Stimulated activated CD8-positive, alpha-beta memory T cell treated with anti-CD3 and anti-CD28 coated beads, Interleukin-2, amount 100 ng/mL, for 1 hour (primary cell): ENCODE measurements at regions not wholly inside any gene's neighbourhood (a gene's known extent, or its start where the extent isn't known, plus 50 kb on each side); places are given as distances from the start of the nearest gene placed in this dataset.

Source experiments
- DNase-seq, 2 donors: peaks; one replicate each; pipeline ENCODE4 v3.0.0-alpha.2; 2020; ENCODE audit warnings: low read depth in 2 of 2

DNA sequence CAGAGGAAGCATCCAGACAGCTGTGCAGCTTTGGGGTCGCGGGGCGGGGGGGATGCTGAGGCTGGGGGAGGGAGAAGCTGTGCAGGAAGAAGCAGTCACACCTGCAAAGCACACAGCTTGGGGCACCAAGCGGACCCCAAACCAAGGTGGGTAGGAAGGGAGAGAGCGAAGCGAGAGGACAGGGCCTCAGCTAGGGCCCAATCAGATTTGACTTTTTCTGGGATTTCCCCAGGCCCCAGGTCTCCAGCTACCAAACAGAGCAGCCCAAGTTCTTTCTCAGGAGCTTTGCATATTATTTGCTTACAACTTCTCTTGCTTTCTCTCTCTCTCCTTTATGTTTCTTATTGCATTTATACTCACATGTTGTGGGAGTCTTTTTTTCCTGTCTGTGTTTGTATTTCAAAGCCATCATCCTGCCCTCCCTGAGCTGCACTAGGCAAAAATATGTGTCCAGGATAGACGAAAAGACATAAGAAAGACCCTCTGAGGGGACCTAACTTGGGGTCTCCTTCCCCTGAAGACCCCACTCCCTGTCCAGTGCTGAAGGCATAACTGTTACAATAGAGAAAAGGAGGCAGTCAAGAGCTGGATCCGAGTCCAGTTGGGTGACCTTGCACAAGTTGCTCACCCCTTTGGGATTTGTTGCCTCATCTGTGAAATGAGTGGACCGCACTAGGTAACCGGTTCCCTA, 50.6 kb upstream of the SMNDC1 start:
- DNase-seq, result no peak

DNA sequence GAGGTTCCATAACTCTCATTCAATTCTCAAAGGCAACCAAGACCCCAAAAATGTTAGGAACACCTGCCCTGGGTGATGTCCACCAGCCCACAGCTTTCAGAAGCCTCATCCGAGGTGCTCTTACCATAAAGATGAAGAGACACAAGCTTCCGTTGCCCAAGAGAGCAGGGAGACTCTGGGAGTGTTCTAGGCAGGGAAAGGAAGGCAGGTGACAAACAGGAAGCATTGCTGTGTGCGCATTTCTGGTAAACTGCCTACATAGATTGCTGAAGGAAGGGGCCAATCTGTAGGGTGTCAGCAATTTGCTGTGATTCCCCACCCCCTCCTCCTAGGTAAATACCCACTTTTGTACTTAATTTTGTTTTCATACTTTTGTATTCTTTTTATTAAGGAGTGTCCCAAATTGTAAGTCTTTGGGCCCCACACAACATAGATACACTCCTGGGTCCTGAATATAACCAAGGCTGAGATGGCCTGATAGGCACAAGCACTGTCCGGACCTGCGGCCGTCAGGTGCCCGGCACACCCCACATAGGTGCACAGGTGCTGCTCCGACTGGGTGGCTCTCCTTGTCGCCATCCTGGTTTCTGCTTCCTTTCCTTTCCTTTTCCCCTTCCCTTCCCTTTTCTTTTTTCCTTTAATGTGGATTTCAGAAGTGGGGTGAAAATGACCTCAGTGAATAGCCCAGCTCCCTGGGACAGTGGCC, 51.4 kb upstream of the SMNDC1 start:
- DNase-seq, result no peak

DNA sequence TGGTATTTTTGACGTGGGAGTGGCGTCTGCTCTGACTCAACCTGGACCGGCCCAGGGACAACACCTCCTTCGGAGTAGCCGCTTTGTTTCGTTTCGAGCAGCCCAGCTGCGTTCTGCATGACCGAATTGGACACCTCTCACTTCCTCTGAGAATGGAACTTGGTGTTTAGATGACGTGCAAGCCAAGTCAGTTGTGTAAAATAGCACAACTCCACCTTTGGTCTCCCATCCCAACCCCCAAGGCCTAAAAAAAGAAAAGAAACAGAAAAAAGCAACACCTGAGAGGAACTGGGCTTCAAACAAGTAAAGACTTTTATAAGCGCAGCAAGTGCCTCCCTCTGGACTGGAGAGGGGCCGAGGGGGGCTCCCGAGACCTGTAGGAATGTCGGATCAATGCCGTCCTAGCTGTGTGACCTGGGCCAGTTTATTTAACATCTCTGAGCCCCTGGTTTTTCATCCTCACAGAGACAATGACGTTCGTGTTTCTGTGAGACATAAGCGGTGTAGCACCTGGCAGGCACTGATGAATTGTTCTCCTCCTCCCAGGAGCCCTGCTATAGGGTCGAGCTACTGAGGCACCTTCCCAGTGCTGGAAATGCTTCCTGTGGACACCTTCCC, 52.0 kb upstream of the SMNDC1 start:
- peak in 1 of 2 donors; percentile 17 for DNase-seq

DNA sequence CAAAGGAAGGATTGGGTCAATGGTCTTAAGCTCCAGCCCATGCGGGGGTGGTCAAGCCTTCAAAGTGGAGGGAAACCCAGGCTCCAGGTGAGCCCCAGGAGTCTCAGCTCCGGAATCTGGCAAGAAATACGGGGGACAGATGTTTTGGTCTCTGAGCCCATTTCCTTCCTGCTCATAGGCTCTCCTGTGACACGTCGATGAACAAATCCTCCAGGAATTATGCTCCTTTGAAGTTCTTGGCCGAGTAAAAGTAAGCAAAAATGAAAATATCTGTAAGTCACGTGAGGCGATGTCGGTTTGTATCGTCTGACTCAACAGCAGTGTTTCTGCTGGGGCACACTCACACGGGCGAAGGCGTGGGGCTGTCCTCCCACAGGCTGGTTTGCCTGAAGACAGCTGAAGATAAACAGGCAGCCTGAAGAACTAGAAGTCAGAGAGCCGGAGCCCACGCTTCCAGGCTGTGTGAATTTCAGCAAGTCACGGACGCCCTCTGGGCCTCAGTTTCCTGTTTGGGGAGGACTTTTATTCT, 52.6 kb upstream of the SMNDC1 start:
- no peak for DNase-seq

DNA sequence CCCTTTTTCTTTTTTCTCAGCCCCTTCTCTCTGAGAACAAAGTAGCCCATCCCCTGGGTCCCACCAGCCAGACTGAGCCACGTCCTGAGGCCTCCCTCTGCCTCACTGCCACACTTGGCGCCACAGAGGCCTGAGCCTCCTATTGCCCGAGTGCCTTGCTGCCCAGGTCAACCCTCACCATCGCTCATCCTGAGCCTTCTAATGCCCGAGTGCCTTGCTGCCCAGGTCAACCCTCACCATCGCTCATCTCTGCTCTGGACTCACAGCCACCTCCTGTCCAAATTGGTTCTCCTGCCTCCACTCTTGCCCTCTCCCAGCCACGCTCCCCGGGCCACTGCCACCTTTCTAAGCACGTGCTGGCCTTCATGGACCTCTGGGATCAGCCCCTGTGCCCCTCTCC, 53.2 kb upstream of the SMNDC1 start:
- DNase-seq, result no peak

DNA sequence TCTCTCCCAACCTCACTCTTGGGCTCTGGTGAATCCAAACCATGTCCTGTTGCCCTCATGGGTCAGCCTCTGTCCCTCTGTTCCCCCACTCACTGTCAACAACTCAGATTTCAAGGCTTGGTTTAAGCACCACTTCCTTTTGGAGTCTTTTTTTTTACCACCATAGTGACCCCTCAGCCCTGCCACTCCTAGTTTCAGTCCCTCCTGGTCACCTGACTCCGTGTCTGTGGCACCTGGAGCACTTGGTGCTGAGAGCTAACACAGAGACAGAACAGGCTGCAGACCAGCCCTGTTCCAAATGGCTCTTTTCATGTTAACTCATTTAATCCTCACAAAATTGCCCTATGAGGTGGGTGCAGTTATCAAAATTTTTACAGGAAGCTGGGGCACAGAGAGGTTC, 53.6 kb upstream of the SMNDC1 start:
- no peak for DNase-seq

DNA sequence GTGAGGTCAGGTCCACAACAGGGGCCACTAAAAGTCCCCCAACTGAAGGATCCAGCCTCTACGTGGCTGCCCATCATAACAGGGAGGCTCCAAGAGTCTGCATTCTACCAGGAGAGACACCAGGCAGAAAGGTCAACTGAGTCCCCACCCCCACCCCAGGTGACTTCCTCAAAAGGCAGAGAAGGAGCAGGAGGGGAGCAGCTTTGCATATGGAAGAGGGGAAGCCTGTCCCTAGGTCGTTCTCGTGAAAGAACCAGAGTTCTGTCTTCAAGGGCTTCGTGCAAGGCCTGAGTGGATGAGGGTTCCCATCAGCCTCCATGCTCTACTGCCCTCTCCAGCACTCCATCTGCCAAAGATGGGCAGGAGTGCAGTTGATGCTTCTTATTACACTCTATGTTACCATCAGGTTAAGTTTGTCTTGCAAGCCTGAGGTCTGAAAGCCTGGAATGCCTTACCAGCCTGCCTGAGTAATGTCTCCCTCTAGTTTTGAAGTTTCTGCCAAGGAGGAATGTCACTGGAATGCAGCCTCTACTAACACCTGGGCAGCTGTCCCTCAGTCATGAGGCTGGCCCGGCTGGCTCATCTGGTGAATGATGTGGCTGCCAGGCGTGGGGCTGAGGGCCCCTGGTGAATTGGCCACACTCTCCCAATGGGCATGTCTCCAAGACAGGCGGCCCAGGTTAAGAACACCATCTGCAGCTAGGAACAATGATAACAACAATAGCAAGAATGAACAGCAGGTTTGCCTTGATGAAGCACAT, 54.3 kb upstream of the SMNDC1 start:
- no peak for DNase-seq

DNA sequence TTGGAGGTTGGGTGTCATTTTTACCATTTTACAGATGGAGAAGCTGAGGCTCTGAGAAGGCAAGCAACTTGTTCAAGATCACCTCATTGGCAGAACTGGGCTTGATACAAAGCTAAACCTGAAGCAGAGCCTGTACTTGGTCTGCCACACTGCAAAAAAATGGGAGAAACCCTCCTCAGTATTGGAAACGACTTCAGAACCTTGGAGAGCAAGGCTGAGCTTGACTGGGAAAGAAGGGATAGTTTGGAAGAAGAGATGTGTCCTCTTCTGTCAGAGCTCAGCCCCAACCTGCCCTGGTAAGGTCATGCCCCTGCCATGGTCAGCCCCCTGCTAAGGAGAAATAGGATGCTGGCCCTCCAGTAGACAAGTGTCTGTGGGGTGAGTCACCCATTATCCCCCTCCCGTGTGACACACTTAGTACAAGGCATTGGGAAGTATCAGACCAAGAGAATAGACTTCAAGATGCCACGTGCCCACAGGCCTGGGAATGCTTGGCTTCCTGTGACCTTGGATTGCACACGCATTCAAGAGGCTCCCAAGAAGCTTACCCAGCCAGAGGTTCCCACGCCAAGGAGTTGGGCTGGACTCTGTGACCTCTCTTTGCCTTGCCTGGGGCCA, 56.2 kb upstream of the SMNDC1 start:
- DNase-seq, result no peak

DNA sequence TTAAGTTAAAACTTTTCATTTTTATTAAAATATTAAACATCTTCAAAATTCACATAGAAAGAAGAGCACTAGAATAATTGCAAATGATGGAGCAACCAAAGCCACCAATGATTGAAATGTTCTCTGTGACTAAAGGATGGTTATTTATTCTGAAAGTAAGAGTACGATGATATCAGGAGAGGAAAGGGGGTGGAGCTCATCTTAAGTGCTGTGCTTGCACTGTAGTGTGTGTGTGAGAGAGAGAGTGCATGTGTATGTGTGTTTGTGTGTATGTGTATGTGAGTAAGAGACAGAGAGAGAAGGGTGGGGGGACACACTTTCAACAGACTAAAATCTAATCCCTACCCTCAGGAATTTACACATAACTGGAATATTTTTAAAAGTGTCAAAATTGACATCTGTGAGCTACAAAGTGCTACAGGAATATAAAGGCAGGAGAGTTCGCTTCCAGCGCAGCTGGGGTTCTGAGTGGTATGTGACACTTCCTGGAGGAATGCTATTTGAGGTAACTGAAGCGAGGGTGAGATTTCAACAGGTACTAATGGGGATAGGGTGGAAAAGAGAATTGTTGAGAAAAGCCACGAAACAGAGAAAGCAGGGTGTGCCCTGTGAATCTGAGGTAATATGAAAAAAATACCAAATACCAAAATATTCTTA, 57.2 kb upstream of the SMNDC1 start:
- no peak for DNase-seq

DNA sequence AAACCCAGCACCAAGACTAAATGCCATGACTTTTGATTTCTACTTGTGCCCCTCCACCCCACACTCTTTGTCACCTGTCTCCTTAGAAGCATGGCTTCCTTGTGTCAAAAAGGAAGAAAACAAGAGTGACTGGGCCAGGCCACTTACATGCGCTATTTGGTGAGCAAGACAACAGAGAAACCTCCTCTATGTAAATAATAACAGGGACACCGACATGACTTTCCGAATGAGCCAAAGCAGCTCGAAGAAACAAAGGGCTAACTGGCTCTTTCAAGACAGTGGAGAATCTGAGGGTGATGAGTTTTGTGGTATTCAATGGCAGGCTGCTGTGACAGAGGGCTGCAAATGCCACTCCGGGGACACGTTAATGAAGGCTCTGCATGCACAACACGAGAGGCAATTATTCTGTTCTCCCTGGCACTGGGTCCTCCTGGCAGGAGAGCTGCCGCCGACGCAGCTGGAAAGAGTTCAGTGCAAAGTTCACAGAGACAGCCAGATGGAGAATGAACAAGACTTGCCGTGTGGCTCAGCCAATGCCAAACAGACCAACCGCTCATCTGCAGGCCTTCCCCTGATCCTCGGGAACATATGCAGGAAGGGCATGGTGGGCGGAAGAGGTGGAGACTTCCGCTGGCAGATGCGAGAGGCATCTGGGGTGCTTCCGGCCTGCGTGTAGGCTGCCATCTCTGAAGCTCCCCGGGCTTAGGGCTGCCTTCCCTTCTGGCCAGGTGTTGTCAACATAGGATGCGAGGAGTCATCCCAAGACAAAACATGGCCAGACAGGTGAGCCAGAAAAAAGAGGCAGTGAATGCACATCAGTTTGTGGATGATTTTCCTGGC, 59.1 kb upstream of the SMNDC1 start:
- DNase-seq, result no peak

DNA sequence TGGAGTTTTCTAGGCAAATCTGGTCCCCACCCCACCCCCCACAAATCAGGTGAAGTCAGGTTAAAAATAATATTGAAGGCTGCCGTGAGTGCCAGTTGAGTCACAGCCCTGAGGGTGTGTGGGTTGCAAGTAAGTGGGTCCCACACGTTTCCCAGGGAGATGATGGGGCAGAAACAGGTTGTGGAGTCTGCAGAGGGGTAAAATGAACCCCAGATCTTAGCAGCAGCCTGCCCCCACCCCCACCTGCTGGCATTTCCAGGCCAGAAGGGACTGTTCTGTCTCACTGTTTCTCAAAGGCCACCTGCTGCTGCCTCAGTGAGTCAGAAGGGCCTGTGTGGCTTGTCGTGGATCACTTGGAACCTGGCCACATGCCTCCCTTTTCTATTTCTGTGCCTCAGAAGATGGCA, 59.8 kb upstream of the SMNDC1 start:
- no peak for DNase-seq

DNA sequence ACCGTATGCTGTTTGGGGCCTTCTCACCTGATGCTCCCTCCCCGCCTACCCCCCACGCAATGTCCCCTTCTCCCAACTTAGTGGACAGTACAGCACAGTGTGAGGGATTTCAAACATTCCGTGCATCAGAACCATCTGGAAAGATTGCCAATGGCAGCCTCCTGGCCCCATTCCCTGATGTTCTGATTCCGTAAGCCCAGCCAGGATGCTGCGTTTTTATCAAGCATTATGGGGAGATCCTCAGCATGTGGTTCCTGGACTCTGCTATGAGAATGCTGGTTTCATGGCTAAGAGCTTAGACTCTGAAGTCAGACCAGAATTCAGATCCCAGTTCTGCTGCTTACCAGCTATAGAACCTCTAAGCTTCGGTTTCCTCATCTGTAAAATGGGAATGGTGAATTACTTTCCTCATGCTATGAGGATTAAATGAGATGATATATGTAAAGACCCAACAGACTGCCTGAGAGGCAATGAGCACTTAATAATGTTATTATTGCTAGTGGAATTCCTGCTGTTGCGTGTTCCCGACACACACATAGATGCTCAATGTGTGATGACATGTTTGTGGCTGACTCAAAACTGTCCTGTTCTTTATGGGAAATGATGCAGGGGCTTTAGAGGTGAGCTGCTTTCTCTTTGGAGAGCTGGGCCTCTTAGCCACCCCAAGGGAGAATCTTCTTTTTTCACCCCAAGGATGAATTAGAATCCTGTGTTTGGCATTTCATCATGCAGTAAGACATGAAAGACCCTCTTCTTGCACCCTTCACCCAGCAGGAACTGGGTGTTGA, 60.8 kb upstream of the SMNDC1 start:
- no peak for DNase-seq

DNA sequence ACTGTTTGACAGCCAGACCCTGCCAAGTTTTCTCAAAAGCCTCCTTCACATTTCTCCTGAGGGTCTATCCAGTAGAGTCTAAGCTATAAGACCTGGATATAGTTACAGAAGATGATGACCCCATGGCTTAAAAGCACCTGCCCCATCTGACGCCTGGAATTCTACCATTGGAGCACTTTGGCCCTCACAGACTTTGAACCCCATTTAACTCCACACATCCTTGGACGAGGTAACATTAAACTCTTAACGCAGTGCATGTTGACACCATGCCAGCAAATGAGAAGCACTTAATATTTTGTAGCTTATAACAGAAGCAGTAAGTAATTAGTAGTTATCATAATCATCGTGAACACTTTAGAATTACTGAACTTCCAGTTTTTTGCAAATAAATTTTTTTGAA, 61.9 kb upstream of the SMNDC1 start:
- no peak for DNase-seq

DNA sequence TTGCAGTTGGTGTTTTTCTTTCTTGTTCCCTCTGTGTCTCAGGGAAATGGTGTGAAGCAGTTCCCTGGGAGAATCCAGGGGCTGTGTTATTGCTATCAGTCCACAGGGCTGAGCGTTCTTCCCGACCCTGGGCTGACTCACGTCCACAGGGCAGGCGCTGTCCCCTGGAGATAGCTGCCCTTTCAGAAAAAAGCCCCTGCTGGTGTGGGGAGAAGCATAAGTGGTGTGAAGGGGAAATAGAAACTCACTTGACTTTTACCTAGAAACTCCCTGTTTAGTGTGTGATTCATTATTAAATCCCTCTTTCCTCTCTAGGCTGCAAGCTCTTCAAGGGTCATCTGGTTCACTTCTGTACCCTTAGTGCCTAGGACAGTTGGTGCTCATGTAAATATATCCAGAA, 63.3 kb upstream of the SMNDC1 start:
- no peak for DNase-seq

DNA sequence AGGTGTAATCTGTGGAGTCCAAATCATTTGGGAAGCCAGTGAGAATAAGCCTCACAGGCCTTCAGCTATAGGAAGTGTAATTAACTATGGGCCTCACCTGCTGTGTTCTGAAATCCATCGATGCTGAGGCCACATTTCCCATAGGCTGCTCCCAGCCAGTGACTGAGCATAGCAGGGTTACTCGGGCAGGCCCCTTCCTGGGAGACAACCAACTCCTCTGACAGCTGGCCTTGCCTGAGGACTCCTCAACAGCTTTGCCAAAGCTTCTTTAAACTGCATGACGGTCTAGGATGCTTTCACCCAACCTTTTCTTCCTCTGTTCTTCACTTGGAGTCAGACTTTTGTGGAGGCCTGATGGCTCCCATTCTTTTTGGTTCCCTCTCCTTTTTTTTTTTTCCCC, 63.8 kb upstream of the SMNDC1 start:
- no peak for DNase-seq

DNA sequence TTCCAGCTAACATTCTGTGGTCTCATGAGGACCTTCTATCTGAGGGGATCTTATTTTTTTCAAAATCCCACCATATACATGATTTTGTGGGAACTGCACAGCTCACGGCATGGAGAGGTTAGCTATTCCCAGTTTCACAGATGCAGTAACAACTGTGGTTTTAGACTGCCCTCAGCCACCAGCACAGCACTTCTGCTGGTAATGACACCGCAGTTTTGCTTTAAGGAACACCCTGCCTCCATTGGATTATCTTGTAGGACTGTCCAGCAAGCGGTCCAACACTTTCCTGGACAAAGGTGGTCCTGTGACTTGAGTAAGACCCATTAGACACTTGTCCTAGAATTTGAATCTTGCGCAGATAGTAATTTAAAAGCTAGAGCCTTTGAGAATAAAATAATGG, 65.3 kb upstream of the SMNDC1 start:
- DNase-seq, result no peak

DNA sequence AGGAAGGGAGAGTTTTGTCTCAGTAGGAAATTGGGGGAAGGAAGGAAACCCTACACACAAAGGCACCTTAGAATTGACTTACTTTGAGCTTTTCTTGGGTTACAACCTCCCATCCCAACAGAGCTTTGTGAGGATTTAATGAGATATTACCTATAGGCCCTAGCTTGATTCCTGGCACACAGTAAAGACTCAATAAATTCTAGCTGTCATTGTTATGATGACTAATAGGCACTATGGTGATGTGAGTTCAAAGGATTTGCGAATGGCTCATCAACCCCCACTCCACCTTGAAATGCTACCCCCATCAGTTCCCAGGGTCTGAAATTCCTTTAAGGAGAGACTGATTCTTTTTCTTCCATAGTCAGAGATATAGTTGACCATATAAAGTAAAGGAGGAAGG, 67.9 kb upstream of the SMNDC1 start:
- no peak for DNase-seq

DNA sequence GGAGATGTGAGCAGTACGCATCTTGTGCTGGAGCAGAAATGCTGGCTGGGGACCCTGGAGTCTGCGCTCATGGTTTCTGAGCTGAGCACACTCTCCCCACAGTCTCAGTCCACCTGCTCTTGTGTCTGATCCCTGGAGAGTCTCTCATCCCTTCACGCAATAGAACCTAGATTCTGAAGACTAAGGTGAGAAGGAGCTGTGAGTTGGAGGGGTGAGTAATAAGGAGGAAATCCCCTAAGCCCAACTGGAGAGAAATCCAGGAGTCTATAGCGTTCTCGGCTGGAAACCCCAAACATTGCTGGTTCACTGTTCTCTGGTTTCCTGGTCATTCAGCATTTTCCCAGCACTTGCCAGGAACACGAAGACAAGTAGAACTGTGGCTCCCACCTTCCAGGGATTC, 68.3 kb upstream of the SMNDC1 start:
- no peak for DNase-seq

DNA sequence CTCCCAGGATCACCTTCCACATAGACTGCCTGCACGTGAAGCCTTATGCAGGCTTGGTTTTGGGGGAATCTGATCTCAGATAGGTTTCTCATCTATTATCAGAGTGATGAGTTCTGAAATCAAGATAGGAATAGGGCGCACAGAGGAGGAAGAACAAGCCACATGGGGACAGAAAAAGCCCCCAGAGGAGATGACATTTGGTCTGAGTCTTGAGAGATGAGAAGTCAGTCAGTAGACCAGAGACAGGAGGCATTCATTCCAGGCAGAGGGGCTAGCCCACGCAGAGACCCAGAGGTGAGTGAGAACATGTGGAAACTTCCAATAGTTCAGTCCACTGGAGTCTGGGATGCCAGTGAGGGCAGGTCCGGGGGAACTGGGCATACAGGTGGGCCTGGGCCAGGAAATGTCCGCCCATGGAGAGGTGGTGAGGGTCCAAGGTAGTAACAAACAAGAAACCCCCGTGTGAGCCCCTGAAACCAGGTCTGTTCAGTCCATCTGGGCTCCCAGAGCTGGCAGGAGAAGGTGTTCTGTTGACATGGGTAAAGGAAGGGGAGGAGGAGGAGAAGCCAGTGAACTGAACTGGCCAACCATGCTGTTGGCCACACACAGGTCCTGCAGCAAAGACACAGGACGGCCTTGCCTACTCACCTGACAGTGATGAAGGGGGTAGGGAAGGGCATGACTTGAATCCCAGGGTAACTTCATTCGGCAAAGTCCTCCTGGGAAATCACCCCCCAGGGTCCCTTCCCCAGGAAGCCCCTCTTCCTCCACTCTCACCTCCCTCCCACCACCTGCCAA, 69.3 kb upstream of the SMNDC1 start:
- no peak for DNase-seq
